Sigmoid colon (tissue), 4 donors: ENCODE measurements at regions not wholly inside any gene's neighbourhood (a gene's known extent, or its start where the extent isn't known, plus 50 kb on each side); places are given as distances from the start of the nearest gene placed in this dataset.
"Not testable (repeated sequence)": the region's sequence is repeated elsewhere in the genome, so short reads cannot be mapped to it uniquely, and the experiment has no call there.

Experiments used
- POLR2AphosphoS5 ChIP-seq, 4 donors: sonication (generic); formaldehyde crosslinking; IDR thresholded peaks; one replicate each; pipeline ENCODE4 v1.6.1; 2017; ENCODE audit warnings: antibody characterized with exemption in 4 of 4
- TF ChIP-seq, protein P1 (sequence below), 4 experiments: fragments of 450-650 bp in 3 of 4; fragments of 200-600 bp in 1 of 4; IDR thresholded peaks; one replicate each; pipeline ENCODE4 v1.5.1; 2016 to 2019; ENCODE audit warnings: antibody characterized with exemption in 4 of 4, mild to moderate bottlenecking in 3 of 4, moderate library complexity in 2 of 4

DNA sequence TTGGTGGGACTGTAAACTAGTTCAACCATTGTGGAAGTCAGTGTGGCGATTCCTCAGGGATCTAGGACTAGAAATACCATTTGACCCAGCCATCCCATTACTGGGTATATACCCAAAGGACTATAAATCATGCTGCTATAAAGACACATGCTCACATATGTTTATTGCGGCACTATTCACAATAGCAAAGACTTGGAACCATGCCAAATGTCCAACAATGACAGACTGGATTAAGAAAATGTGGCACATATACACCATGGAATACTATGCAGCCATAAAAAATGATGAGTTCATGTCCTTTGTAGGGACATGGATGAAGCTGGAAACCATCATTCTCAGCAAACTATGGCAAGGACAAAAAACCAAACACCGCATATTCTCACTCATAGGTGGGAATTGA is 370.4 kb downstream of the DLEU7 start:
- TF ChIP-seq, protein P1, sequence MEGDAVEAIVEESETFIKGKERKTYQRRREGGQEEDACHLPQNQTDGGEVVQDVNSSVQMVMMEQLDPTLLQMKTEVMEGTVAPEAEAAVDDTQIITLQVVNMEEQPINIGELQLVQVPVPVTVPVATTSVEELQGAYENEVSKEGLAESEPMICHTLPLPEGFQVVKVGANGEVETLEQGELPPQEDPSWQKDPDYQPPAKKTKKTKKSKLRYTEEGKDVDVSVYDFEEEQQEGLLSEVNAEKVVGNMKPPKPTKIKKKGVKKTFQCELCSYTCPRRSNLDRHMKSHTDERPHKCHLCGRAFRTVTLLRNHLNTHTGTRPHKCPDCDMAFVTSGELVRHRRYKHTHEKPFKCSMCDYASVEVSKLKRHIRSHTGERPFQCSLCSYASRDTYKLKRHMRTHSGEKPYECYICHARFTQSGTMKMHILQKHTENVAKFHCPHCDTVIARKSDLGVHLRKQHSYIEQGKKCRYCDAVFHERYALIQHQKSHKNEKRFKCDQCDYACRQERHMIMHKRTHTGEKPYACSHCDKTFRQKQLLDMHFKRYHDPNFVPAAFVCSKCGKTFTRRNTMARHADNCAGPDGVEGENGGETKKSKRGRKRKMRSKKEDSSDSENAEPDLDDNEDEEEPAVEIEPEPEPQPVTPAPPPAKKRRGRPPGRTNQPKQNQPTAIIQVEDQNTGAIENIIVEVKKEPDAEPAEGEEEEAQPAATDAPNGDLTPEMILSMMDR (IDR thresholded peaks at IDR 0.05): not testable (repeated sequence)
- TF ChIP-seq POLR2AphosphoS5 (IDR thresholded peaks at IDR 0.05): not testable (repeated sequence)
